ENCODE measurements at regions not wholly inside any gene's neighbourhood (a gene's known extent, or its start where the extent isn't known, plus 50 kb on each side); places are given as distances from the start of the nearest gene placed in this dataset.

DNA sequence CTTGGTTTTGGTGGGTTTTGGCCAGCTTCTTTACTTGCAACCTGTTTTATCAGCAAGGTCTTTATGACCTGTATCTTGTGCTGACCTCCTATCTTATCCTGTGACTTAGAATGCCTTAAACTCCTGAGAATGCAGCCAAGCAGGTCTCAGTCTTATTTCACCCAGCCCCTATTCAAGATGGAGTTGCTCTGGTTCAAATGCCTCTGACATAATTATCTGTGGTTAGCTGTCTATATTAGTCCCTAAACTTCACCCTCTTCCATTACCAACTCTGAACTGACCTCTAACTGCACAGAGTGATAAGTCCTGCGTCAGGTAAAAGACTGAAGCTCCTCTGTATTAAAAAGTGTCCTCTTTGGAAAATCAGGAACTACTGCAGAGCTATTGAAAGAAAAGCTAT, 61.9 kb upstream of the CD96 start:
- no peaks in the 10 kb centered on the region for H3K27me3 ChIP-seq
- no peaks in the 10 kb centered on the region for H3K4me1 ChIP-seq (ENCODE audit: low read depth)
- H3K27ac ChIP-seq, result no peak overlapping the region
- no peaks in the 10 kb centered on the region for H3K9me3 ChIP-seq (ENCODE audit: low read depth)
- no peaks in the 10 kb centered on the region for H3K36me3 ChIP-seq
- TF ChIP-seq, protein P1, sequence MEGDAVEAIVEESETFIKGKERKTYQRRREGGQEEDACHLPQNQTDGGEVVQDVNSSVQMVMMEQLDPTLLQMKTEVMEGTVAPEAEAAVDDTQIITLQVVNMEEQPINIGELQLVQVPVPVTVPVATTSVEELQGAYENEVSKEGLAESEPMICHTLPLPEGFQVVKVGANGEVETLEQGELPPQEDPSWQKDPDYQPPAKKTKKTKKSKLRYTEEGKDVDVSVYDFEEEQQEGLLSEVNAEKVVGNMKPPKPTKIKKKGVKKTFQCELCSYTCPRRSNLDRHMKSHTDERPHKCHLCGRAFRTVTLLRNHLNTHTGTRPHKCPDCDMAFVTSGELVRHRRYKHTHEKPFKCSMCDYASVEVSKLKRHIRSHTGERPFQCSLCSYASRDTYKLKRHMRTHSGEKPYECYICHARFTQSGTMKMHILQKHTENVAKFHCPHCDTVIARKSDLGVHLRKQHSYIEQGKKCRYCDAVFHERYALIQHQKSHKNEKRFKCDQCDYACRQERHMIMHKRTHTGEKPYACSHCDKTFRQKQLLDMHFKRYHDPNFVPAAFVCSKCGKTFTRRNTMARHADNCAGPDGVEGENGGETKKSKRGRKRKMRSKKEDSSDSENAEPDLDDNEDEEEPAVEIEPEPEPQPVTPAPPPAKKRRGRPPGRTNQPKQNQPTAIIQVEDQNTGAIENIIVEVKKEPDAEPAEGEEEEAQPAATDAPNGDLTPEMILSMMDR (IDR thresholded peaks at IDR 0.05; ENCODE audit: low read depth, low read length), result no peak
- H3K4me3 ChIP-seq, result no peak overlapping the region
- DNase-seq (ENCODE audit: low read depth in 1 of 2, low spot score in 1 of 2), result no peak

DNA sequence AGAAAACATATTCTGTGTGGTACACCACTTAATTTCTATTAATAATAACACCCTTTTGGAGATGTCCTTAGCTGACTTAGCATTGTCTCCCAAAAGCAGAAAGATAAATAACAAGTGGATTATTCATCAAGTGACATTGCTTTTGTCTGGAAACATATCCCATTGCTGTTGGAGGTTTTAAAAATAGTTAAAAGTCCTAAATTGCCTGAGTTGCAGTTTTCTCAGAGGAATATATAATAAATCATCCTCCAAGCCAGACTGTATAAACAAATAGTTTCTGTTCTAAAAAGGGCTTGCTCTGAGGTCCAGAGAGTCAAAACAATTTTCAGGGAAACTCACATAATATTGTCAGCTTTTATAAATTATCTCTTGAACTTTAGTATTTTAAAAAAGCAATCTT, 60.4 kb upstream of the CD96 start:
- no peaks in the 10 kb centered on the region for H3K4me1 ChIP-seq (ENCODE audit: low read depth)
- H3K4me3 ChIP-seq, result no peak overlapping the region
- TF ChIP-seq, protein P1 (IDR thresholded peaks at IDR 0.05; ENCODE audit: low read depth, low read length), result no peak
- DNase-seq (ENCODE audit: low read depth in 1 of 2, low spot score in 1 of 2), result no peak
- no peaks in the 10 kb centered on the region for H3K9me3 ChIP-seq (ENCODE audit: low read depth)
- no peaks in the 10 kb centered on the region for H3K27me3 ChIP-seq
- H3K27ac ChIP-seq, result no peak overlapping the region
- no peaks in the 10 kb centered on the region for H3K36me3 ChIP-seq

DNA sequence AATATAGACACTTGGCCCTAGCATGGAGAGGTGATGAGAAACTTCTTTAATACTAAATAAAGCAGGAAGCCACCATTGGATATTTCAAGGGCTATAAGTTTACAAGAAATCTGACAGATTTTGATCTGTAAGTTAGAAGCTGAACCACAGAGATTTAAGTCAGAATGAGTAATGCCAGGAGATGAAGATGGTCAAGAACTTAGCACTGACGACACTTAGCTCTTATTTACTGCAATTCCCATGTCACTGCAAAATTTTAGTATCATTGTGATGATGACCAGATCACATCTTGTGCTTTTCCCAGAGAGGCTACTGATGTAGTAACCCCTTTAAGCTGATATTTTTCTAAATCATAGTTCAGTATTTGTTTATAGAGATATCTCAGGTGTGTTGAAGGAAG, 59.4 kb upstream of the CD96 start:
- DNase-seq (ENCODE audit: low read depth in 1 of 2, low spot score in 1 of 2), result no peak
- no peak overlapping the region for H3K27ac ChIP-seq
- TF ChIP-seq, protein P1 (IDR thresholded peaks at IDR 0.05; ENCODE audit: low read depth, low read length), result no peak
- no peaks in the 10 kb centered on the region for H3K27me3 ChIP-seq
- H3K4me1 ChIP-seq (ENCODE audit: low read depth), result no peaks in the 10 kb centered on the region
- no peaks in the 10 kb centered on the region for H3K36me3 ChIP-seq
- H3K4me3 ChIP-seq, result no peak overlapping the region
- no peaks in the 10 kb centered on the region for H3K9me3 ChIP-seq (ENCODE audit: low read depth)

DNA sequence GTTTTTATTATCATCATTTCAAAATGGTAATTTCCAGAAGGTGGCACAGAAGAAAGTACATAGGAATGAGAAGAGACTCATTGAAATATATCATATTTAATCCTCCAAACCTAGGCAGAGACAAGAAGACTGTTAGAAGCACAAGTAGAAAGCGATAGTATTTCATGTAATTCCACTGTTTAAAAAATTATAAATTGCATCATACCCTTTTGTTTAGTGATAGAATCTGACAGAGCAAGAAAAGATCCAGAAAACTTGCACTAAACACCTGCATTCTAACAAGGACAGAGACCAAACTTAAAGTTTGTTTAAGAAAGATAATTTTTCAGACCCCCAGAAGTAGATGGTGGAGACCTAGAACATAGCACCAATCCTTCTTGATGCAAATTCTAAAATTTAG, 56.9 kb upstream of the CD96 start:
- DNase-seq (ENCODE audit: low read depth in 1 of 2, low spot score in 1 of 2), result no peak
- H3K27ac ChIP-seq, result no peak overlapping the region
- no peak overlapping the region for H3K4me3 ChIP-seq

More for the DNA sequence above, 56.9 kb upstream of the CD96 start:
- Histone ChIP-seq H3K27me3 (no peaks in the 10 kb centered on the region), H3K9me3 (ENCODE audit: low read depth) (no peaks in the 10 kb centered on the region), H3K4me1 (ENCODE audit: low read depth) (no peaks in the 10 kb centered on the region), H3K36me3 (no peaks in the 10 kb centered on the region)
- TF ChIP-seq, protein P1 (IDR thresholded peaks at IDR 0.05; ENCODE audit: low read depth, low read length), result no peak

Data from cardiac muscle cell (in vitro differentiated cells and primary cell).